GM23338 (cell line): ENCODE measurements at regions not wholly inside any gene's neighbourhood (a gene's known extent, or its start where the extent isn't known, plus 50 kb on each side); places are given as distances from the start of the nearest gene placed in this dataset.

Source experiments
- EZH2phosphoT487 ChIP-seq: fragments of 200-600 bp; sonication (generic); IDR thresholded peaks from one replicate; pipeline ENCODE4 v1.8.1; 2018; ENCODE audit warnings: antibody characterized with exemption; ENCODE audit not compliant: unreplicated experiment
- POLR2AphosphoS5 ChIP-seq: IDR thresholded peaks from 2 replicates; pipeline ENCODE4 v1.6.1; 2016; ENCODE audit warnings: antibody characterized with exemption, low read depth
- TF ChIP-seq, protein P1 (sequence below), 2 experiments: fragments of 200-600 bp in 1 of 2; sonication (generic) in 1 of 2; conservative IDR thresholded peaks; 2 replicates each; pipeline versions ENCODE4 v1.5.1 to v1.6.1; 2016 to 2017; ENCODE audit warnings: antibody characterized with exemption in 2 of 2, low read depth in 2 of 2, mild to moderate bottlenecking in 2 of 2, moderate library complexity in 1 of 2

DNA sequence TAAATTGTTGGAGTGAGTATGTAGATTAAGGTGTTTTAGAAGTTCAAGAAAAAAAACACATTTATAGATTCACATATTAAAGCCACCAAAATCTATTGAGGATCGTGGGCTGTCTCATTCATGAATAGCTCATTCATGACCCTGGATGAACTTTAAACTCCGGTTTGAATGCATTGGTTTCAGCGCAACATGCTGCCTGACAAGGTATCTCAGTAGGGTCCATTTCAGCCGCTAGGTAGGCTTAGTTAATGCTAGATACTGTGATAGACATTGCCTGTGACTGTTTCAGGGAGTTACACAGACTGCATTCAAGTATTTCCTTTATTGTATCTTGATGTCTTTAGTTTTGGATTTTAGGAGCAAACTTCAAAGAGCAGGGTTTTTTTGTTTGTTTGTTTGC lies 140.5 kb upstream of the POGK start:
- TF ChIP-seq, protein P1, sequence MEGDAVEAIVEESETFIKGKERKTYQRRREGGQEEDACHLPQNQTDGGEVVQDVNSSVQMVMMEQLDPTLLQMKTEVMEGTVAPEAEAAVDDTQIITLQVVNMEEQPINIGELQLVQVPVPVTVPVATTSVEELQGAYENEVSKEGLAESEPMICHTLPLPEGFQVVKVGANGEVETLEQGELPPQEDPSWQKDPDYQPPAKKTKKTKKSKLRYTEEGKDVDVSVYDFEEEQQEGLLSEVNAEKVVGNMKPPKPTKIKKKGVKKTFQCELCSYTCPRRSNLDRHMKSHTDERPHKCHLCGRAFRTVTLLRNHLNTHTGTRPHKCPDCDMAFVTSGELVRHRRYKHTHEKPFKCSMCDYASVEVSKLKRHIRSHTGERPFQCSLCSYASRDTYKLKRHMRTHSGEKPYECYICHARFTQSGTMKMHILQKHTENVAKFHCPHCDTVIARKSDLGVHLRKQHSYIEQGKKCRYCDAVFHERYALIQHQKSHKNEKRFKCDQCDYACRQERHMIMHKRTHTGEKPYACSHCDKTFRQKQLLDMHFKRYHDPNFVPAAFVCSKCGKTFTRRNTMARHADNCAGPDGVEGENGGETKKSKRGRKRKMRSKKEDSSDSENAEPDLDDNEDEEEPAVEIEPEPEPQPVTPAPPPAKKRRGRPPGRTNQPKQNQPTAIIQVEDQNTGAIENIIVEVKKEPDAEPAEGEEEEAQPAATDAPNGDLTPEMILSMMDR (conservative IDR thresholded peaks at IDR 0.05; ENCODE audit: low read depth in 2 of 2), result no peak
- TF ChIP-seq EZH2phosphoT487 (no peak), POLR2AphosphoS5 (no peak)
